Astrocyte (in vitro differentiated cells and primary cell): ENCODE measurements at regions not wholly inside any gene's neighbourhood (a gene's known extent, or its start where the extent isn't known, plus 50 kb on each side); places are given as distances from the start of the nearest gene placed in this dataset.

Source experiments
- DNase-seq: peaks from one replicate; pipeline ENCODE4 v3.0.0-alpha.2; 2010; ENCODE audit warnings: low read depth
- FAIRE-seq: peaks from 2 replicates; lab custom pipeline; 2011; peaks lifted over from hg19 to GRCh38; lab: Jason Lieb, UNC
- H2AFZ ChIP-seq: 2 replicates; pipeline ENCODE4 v1.6.0; 2012; ENCODE audit warnings: low read depth, low read length, inconsistent platforms
- H3K27ac ChIP-seq: 2 replicates; pipeline ENCODE4 v1.5.1; 2011; ENCODE audit warnings: low read depth, low read length, inconsistent platforms
- H3K27me3 ChIP-seq: 2 replicates; pipeline ENCODE4 v1.6.0; 2011; ENCODE audit warnings: low read length, inconsistent platforms; ENCODE audit not compliant: insufficient read depth
- H3K36me3 ChIP-seq: 2 replicates; pipeline ENCODE4 v1.5.1; 2011; ENCODE audit warnings: low read length, inconsistent platforms; ENCODE audit not compliant: insufficient read depth
- H3K4me1 ChIP-seq: 2 replicates; pipeline ENCODE4 v1.5.1; 2011; ENCODE audit warnings: low read length, inconsistent platforms; ENCODE audit not compliant: insufficient read depth
- H3K4me2 ChIP-seq: 2 replicates; pipeline ENCODE4 v1.6.0; 2012; ENCODE audit warnings: low read length, inconsistent platforms
- H3K4me3 ChIP-seq: 2 replicates; pipeline ENCODE4 v1.5.1; 2011; ENCODE audit warnings: low read depth, mild to moderate bottlenecking, low read length, inconsistent platforms; ENCODE audit not compliant: insufficient read depth
- H3K79me2 ChIP-seq: 2 replicates; pipeline ENCODE4 v1.6.0; 2012; ENCODE audit warnings: mild to moderate bottlenecking, low read length, inconsistent platforms; ENCODE audit not compliant: insufficient read depth
- H3K9ac ChIP-seq: 2 replicates; pipeline ENCODE4 v1.6.0; 2012; ENCODE audit warnings: mild to moderate bottlenecking, low read length, inconsistent platforms
- H3K9me3 ChIP-seq: 2 replicates; pipeline ENCODE4 v1.5.1; 2012; ENCODE audit warnings: low read depth, mild to moderate bottlenecking, low read length, inconsistent platforms; ENCODE audit not compliant: insufficient read depth
- H4K20me1 ChIP-seq: 2 replicates; pipeline ENCODE4 v1.6.0; 2012; ENCODE audit warnings: low read length, inconsistent platforms; ENCODE audit not compliant: insufficient read depth
- H3K27ac Mint-ChIP-seq: one replicate; pipeline ENCODE4 v1.8.0; 2021; ENCODE audit warnings: mild to moderate bottlenecking, mixed read lengths; ENCODE audit not compliant: unreplicated experiment
- H3K27me3 Mint-ChIP-seq: one replicate; pipeline ENCODE4 v1.8.0; 2021; ENCODE audit warnings: low read depth, mixed read lengths; ENCODE audit not compliant: unreplicated experiment
- H3K36me3 Mint-ChIP-seq: one replicate; pipeline ENCODE4 v1.8.0; 2021; ENCODE audit warnings: low read depth, mixed read lengths; ENCODE audit not compliant: unreplicated experiment
- H3K4me1 Mint-ChIP-seq: one replicate; pipeline ENCODE4 v1.8.0; 2021; ENCODE audit warnings: low read depth, mixed read lengths; ENCODE audit not compliant: unreplicated experiment
- H3K4me3 Mint-ChIP-seq: one replicate; pipeline ENCODE4 v1.8.0; 2021; ENCODE audit warnings: mild to moderate bottlenecking, moderate library complexity, mixed read lengths; ENCODE audit not compliant: unreplicated experiment
- H3K9me3 Mint-ChIP-seq: one replicate; pipeline ENCODE4 v1.8.0; 2021; ENCODE audit warnings: mild to moderate bottlenecking, mixed read lengths; ENCODE audit not compliant: unreplicated experiment
- CTCF ChIP-seq: IDR thresholded peaks from 2 replicates; pipeline ENCODE4 v1.5.1; 2011; ENCODE audit warnings: low read depth, mild to moderate bottlenecking, inconsistent platforms, low read length, moderate library complexity; ENCODE audit not compliant: insufficient read depth
- EZH2 ChIP-seq: IDR thresholded peaks from 2 replicates; pipeline ENCODE4 v1.6.1; 2012; ENCODE audit warnings: mild to moderate bottlenecking, low read length, inconsistent platforms; ENCODE audit not compliant: insufficient read depth

GRCh38 chr18:78664048-78664447, 315.6 kb upstream of the SALL3 start:
- Mint-ChIP-seq H3K27ac (no peak overlapping the region), H3K9me3 (peaks cover 10% of the 10 kb centered on the region), H3K4me1 (no peaks in the 10 kb centered on the region), H3K36me3 (no peaks in the 10 kb centered on the region), H3K27me3 (no peaks in the 10 kb centered on the region), H3K4me3 (no peak overlapping the region)
- peaks cover 16% of the 10 kb centered on the region for H3K9me3 ChIP-seq
- H2AFZ ChIP-seq = no peak overlapping the region
- no peak overlapping the region for H3K4me3 ChIP-seq
- no peak overlapping the region for H3K4me2 ChIP-seq
- no peak for FAIRE-seq
- no peak for DNase-seq
- H3K4me1 ChIP-seq = no peaks in the 10 kb centered on the region
- no peak for TF ChIP-seq EZH2
- no peak for TF ChIP-seq CTCF
- H4K20me1 ChIP-seq = no peaks in the 10 kb centered on the region
- H3K9ac ChIP-seq = no peak overlapping the region
- H3K36me3 ChIP-seq = no peaks in the 10 kb centered on the region
- H3K79me2 ChIP-seq = no peaks in the 10 kb centered on the region
- no peak overlapping the region for H3K27ac ChIP-seq
- no peaks in the 10 kb centered on the region for H3K27me3 ChIP-seq

GRCh38 chr18:78664848-78665247, 314.8 kb upstream of the SALL3 start:
- Histone ChIP-seq H3K79me2 (no peaks in the 10 kb centered on the region), H2AFZ (no peak overlapping the region), H3K36me3 (no peaks in the 10 kb centered on the region), H3K27ac (no peak overlapping the region), H3K9me3 (peaks cover 10% of the 10 kb centered on the region), H3K4me1 (no peaks in the 10 kb centered on the region), H3K27me3 (no peaks in the 10 kb centered on the region), H3K4me2 (no peak overlapping the region), H3K9ac (no peak overlapping the region), H4K20me1 (no peaks in the 10 kb centered on the region), H3K4me3 (no peak overlapping the region)
- no peak overlapping the region for H3K4me3 Mint-ChIP-seq
- TF ChIP-seq EZH2 (no peak), CTCF (no peak)
- H3K36me3 Mint-ChIP-seq = no peaks in the 10 kb centered on the region
- peaks cover 11% of the 10 kb centered on the region for H3K9me3 Mint-ChIP-seq
- no peak overlapping the region for H3K27ac Mint-ChIP-seq
- FAIRE-seq (no peak), DNase-seq (no peak)
- H3K27me3 Mint-ChIP-seq = no peaks in the 10 kb centered on the region
- no peaks in the 10 kb centered on the region for H3K4me1 Mint-ChIP-seq

- TF ChIP-seq EZH2 = no peak
- TF ChIP-seq CTCF = no peak
- H3K79me2 ChIP-seq = no peaks in the 10 kb centered on the region
- H3K9me3 ChIP-seq = peaks cover 5% of the 10 kb centered on the region
- H2AFZ ChIP-seq = no peak overlapping the region
- DNase-seq = no peak
- no peaks in the 10 kb centered on the region for H3K36me3 ChIP-seq
- H3K27ac ChIP-seq = no peak overlapping the region
- no peak overlapping the region for H3K4me2 ChIP-seq
- no peak overlapping the region for H3K9ac ChIP-seq
- no peaks in the 10 kb centered on the region for H3K27me3 Mint-ChIP-seq
- peaks cover 8% of the 10 kb centered on the region for H3K9me3 Mint-ChIP-seq
- H3K4me1 Mint-ChIP-seq = no peaks in the 10 kb centered on the region
- no peaks in the 10 kb centered on the region for H3K4me1 ChIP-seq
- H4K20me1 ChIP-seq = no peaks in the 10 kb centered on the region
- H3K36me3 Mint-ChIP-seq = no peaks in the 10 kb centered on the region
- no peak overlapping the region for H3K4me3 Mint-ChIP-seq
- no peak overlapping the region for H3K27ac Mint-ChIP-seq
- no peaks in the 10 kb centered on the region for H3K27me3 ChIP-seq
- H3K4me3 ChIP-seq = no peak overlapping the region
- FAIRE-seq = no peak
These were observed 314.0 kb upstream of the SALL3 start for GRCh38 chr18:78665644-78666043.
